Endothelial cell of umbilical vein (primary cell): ENCODE measurements at regions not wholly inside any gene's neighbourhood (a gene's known extent, or its start where the extent isn't known, plus 50 kb on each side); places are given as distances from the start of the nearest gene placed in this dataset.

Experiments used
- BruUV-seq: library from RNA; stranded (reverse); fragments of 400-500 nt; replicated peaks from 2 replicates; lab custom pipeline; 2021; lab: Mats Ljungman, UMichigan
- CTCF ChIA-PET: fragments of 300-600, 350-600 bp; sonication (Branson Sonifier 250); formaldehyde crosslinking; loops from one replicate; lab custom pipeline; 2021; ENCODE audit warnings: antibody characterized with exemption, inconsistent platforms; lab: Charles Lee
- POLR2A ChIA-PET: fragments of 300-600, 350-600 bp; sonication (Branson Sonifier 250); formaldehyde crosslinking; loops from one replicate; lab custom pipeline; 2021; ENCODE audit warnings: antibody characterized with exemption, inconsistent platforms; lab: Charles Lee
- DNase-seq: peaks from one replicate; pipeline ENCODE4 v3.0.0-alpha.2; 2011; ENCODE audit warnings: low read depth, low spot score
- FAIRE-seq: peaks from 2 replicates; lab custom pipeline; 2011; peaks lifted over from hg19 to GRCh38; lab: Jason Lieb, UNC
- H2AFZ ChIP-seq: 2 replicates; pipeline ENCODE4 v1.6.0; 2012; ENCODE audit warnings: low read depth, low read length, control low read depth, inconsistent platforms
- H3K27ac ChIP-seq: 2 replicates; pipeline ENCODE4 v1.5.1; 2011; ENCODE audit warnings: low read depth, mild to moderate bottlenecking, control low read depth, low read length, moderate library complexity; ENCODE audit not compliant: insufficient read depth
- H3K27me3 ChIP-seq, 2 experiments: 2 replicates each; pipeline versions ENCODE4 v1.6.0 to v1.6.1; 2011; ENCODE audit warnings: low read length in 2 of 2, mixed read lengths in 1 of 2; ENCODE audit not compliant: control insufficient read depth in 2 of 2, insufficient read depth in 2 of 2
- H3K36me3 ChIP-seq, 2 experiments: 2 replicates in 1 of 2; 3 replicates in 1 of 2; pipeline ENCODE4 v1.5.1; 2011; ENCODE audit warnings: low read length in 2 of 2, mild to moderate bottlenecking in 1 of 2, moderate library complexity in 1 of 2; ENCODE audit not compliant: control insufficient read depth in 2 of 2, insufficient read depth in 2 of 2; ENCODE audit errors: extremely low read depth in 1 of 2
- H3K4me1 ChIP-seq: 3 replicates; pipeline ENCODE4 v1.5.1; 2011; ENCODE audit warnings: mild to moderate bottlenecking, low read length; ENCODE audit not compliant: control insufficient read depth, insufficient read depth; ENCODE audit errors: extremely low read depth
- H3K4me2 ChIP-seq: 2 replicates; pipeline ENCODE4 v1.6.1; 2011; ENCODE audit warnings: low read length, control low read depth, mixed read lengths; ENCODE audit not compliant: insufficient read depth
- H3K4me3 ChIP-seq, 3 experiments: fragments of 200-600 bp in 1 of 3; sonication (generic), shearing (Covaris generic) in 1 of 3; replicated peaks in 1 of 3; 2 replicates each; pipeline ENCODE4 v1.5.1; 2011 to 2016; ENCODE audit warnings: control low read depth in 3 of 3, low read length in 3 of 3, mild to moderate bottlenecking in 2 of 3, inconsistent platforms in 1 of 3, low read depth in 1 of 3, moderate library complexity in 1 of 3; ENCODE audit not compliant: insufficient read depth in 1 of 3
- H3K79me2 ChIP-seq: 2 replicates; pipeline ENCODE4 v1.6.0; 2012; ENCODE audit warnings: low read length, inconsistent platforms; ENCODE audit not compliant: control insufficient read depth, insufficient read depth
- H3K9ac ChIP-seq: replicated peaks from 2 replicates; pipeline ENCODE3; 2011; ENCODE audit warnings: low read length, control low read depth; ENCODE audit not compliant: insufficient read depth; ENCODE audit errors: extremely low read depth
- H3K9me1 ChIP-seq: replicated peaks from 3 replicates; pipeline ENCODE4 v1.6.0; 2011; ENCODE audit warnings: mild to moderate bottlenecking, low read length; ENCODE audit not compliant: control insufficient read depth, insufficient read depth; ENCODE audit errors: extremely low read depth
- H3K9me3 ChIP-seq: replicated peaks from 2 replicates; pipeline ENCODE4 v1.5.1; 2012; ENCODE audit warnings: low read length, inconsistent platforms; ENCODE audit not compliant: control insufficient read depth, insufficient read depth
- H4K20me1 ChIP-seq: replicated peaks from 2 replicates; pipeline ENCODE3; 2011; ENCODE audit warnings: mild to moderate bottlenecking, low read length; ENCODE audit not compliant: control insufficient read depth, insufficient read depth; ENCODE audit errors: extremely low read depth
- CTCF ChIP-seq, 2 donors: IDR thresholded peaks; 1 replicate in 1 of 2; 2 replicates in 1 of 2; pipeline ENCODE4 v1.5.1; 2011; ENCODE audit warnings: low read length in 2 of 2, mild to moderate bottlenecking in 2 of 2, moderate library complexity in 2 of 2, control low read depth in 1 of 2, inconsistent platforms in 1 of 2, low read depth in 1 of 2; ENCODE audit not compliant: insufficient read depth in 1 of 2; ENCODE audit errors: extremely low read depth in 1 of 2
- EZH2 ChIP-seq: IDR thresholded peaks from 2 replicates; pipeline ENCODE4 v1.6.1; 2012; ENCODE audit warnings: borderline replicate concordance, low read depth, mild to moderate bottlenecking, moderate library complexity, low read length, inconsistent platforms; ENCODE audit not compliant: severe bottlenecking
- FOS ChIP-seq: IDR thresholded peaks from 2 replicates; pipeline ENCODE4 v1.6.1; 2011; ENCODE audit warnings: mild to moderate bottlenecking, low read length, moderate library complexity, borderline replicate concordance; ENCODE audit not compliant: insufficient read depth
- GATA2 ChIP-seq: IDR thresholded peaks from 2 replicates; pipeline ENCODE4 v1.7.0; 2011; ENCODE audit warnings: low read depth, mild to moderate bottlenecking, moderate library complexity, mixed read lengths, low read length; ENCODE audit not compliant: insufficient read length, insufficient read depth
- JUN ChIP-seq: IDR thresholded peaks from 2 replicates; pipeline ENCODE4 v1.6.1; 2011; ENCODE audit warnings: borderline replicate concordance, low read depth; ENCODE audit not compliant: insufficient read length, insufficient read depth
- MAX ChIP-seq: IDR thresholded peaks from 2 replicates; pipeline ENCODE4 v1.6.1; 2011; ENCODE audit not compliant: insufficient read depth, insufficient read length
- MYC ChIP-seq: IDR thresholded peaks from one replicate; pipeline ENCODE4 v1.6.1; 2011; ENCODE audit warnings: mild to moderate bottlenecking, low read depth, low read length
- POLR2A ChIP-seq: IDR thresholded peaks from 2 replicates; pipeline ENCODE4 v1.6.1; 2012; ENCODE audit warnings: low read depth, mild to moderate bottlenecking, control low read depth, low read length
- POLR2AphosphoS5 ChIP-seq: IDR thresholded peaks from 2 replicates; pipeline ENCODE4 v1.6.1; 2012; ENCODE audit warnings: low read depth, mild to moderate bottlenecking, control low read depth, low read length, moderate library complexity; ENCODE audit not compliant: insufficient read depth
- dilution Hi-C: fragments of 300-500 bp; cut with MboI; formaldehyde crosslinking; loops from one replicate; pipeline ENCODE4 v1.15.0; 2019; ENCODE audit warnings: low sequenced_read_pairs; ENCODE audit not compliant: extremely low pct_ligation_motif_present
- intact Hi-C: fragments of 100-400 bp; cut with micrococcal nuclease; formaldehyde crosslinking; loops from one replicate; pipeline ENCODE4 v1.10.0; 2022

GRCh38 chr15:70202756-70203155 is 105.0 kb upstream of the TLE3 start:
- TF ChIP-seq POLR2AphosphoS5, result no peak
- TF ChIP-seq FOS, result no peak
- no peak for TF ChIP-seq MYC
- TF ChIP-seq CTCF (IDR thresholded peaks at IDR 0.05; ENCODE audit: extremely low read depth in 1 of 2, insufficient read depth in 1 of 2, low read depth in 1 of 2, low read length in 2 of 2), result no peak
- no peak for TF ChIP-seq EZH2
- TF ChIP-seq GATA2, result no peak
- TF ChIP-seq JUN, result no peak
- no peak for TF ChIP-seq POLR2A
- TF ChIP-seq MAX, result no peak
- dilution Hi-C loops, result no loop called here
- DNase-seq, result no peak
- Histone ChIP-seq H3K9me1 (no peaks in the 10 kb centered on the region), H3K36me3 (no peaks in the 10 kb centered on the region), H3K79me2 (no peaks in the 10 kb centered on the region), H3K9ac (no peak overlapping the region), H2AFZ (no peak overlapping the region), H3K27ac (no peak overlapping the region), H3K4me3 (no peak overlapping the region), H3K9me3 (no peaks in the 10 kb centered on the region), H4K20me1 (no peaks in the 10 kb centered on the region), H3K27me3 (peaks cover 7% of the 10 kb centered on the region in 2 experiments), H3K4me1 (no peaks in the 10 kb centered on the region), H3K4me2 (no peak overlapping the region)
- FAIRE-seq, result no peak
- ChIA-PET CTCF (no interaction called here), POLR2A (no interaction called here)
- BruUV-seq, result no TSS peak
- intact Hi-C loops, result no loop called here
